SK-N-SH (cell line): ENCODE measurements at regions not wholly inside any gene's neighbourhood (a gene's known extent, or its start where the extent isn't known, plus 50 kb on each side); places are given as distances from the start of the nearest gene placed in this dataset.

ENCODE experiments used
- EP300 ChIP-seq, 2 experiments: IDR thresholded peaks; 2 replicates each; pipeline versions ENCODE4 v1.4.0 to v1.6.1; 2012; ENCODE audit warnings: borderline replicate concordance in 1 of 2, low read depth in 1 of 2, low read length in 1 of 2
- FOXM1 ChIP-seq: IDR thresholded peaks from 2 replicates; pipeline ENCODE4 v1.4.0; 2012; ENCODE audit warnings: low read depth, mild to moderate bottlenecking
- GABPA ChIP-seq: IDR thresholded peaks from 2 replicates; pipeline ENCODE4 v1.4.0; 2012; ENCODE audit warnings: low read depth, mild to moderate bottlenecking
- MEF2A ChIP-seq: IDR thresholded peaks from 2 replicates; pipeline ENCODE4 v1.4.0; 2012; ENCODE audit warnings: low read depth, borderline replicate concordance
- MXI1 ChIP-seq: IDR thresholded peaks from 2 replicates; pipeline ENCODE4 v1.6.1; 2012; ENCODE audit warnings: mild to moderate bottlenecking, low read depth, low read length, improper control_type of control experiment
- NFIC ChIP-seq: IDR thresholded peaks from 2 replicates; pipeline ENCODE4 v1.4.0; 2012; ENCODE audit warnings: borderline replicate concordance
- POLR2AphosphoS5 ChIP-seq: IDR thresholded peaks from 2 replicates; pipeline ENCODE4 v1.6.1; 2012; ENCODE audit warnings: low read depth, low read length
- RAD21 ChIP-seq: IDR thresholded peaks from 2 replicates; pipeline ENCODE4 v1.6.1; 2012; ENCODE audit warnings: mild to moderate bottlenecking, low read length
- RFX5 ChIP-seq: IDR thresholded peaks from 2 replicates; pipeline ENCODE4 v1.6.1; 2012; ENCODE audit warnings: mild to moderate bottlenecking, improper control_type of control experiment, low read length
- TF ChIP-seq, protein P1 (sequence below): fragments of 200-600 bp; sonication (generic); IDR thresholded peaks from 2 replicates; pipeline ENCODE4 v1.6.1; 2017; ENCODE audit warnings: antibody characterized with exemption, mild to moderate bottlenecking, moderate library complexity
- TF ChIP-seq, protein P2 (sequence below): fragments of 150-350 bp; IDR thresholded peaks from 2 replicates; pipeline ENCODE4 v1.6.1; 2017; ENCODE audit warnings: antibody characterized with exemption, low read length, low read depth, borderline replicate concordance
- TF ChIP-seq, protein P3 (sequence below): IDR thresholded peaks from 2 replicates; pipeline ENCODE4 v1.6.1; 2012; ENCODE audit warnings: mild to moderate bottlenecking, low read depth, low read length, moderate library complexity

DNA sequence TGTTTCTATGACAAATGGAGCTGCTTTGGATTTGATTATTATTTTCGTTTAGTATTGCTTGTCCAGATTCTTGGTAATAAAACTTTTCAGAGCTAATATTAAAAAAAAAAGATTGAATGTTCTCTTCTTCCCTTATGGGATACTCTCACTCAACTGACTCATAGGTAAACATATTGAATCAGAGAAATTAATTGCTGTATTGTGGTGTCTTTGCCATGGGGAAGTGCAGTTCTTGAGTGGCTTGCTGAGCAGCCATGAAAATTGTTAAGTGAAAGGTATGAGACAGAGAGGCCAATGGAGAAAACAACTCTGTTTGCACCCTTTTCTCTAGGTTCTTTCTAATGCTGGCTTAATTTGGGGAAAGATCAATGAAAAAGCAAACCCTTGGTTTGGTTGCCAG, 149.9 kb upstream of the HMHB1 start:
- TF ChIP-seq, protein P1, sequence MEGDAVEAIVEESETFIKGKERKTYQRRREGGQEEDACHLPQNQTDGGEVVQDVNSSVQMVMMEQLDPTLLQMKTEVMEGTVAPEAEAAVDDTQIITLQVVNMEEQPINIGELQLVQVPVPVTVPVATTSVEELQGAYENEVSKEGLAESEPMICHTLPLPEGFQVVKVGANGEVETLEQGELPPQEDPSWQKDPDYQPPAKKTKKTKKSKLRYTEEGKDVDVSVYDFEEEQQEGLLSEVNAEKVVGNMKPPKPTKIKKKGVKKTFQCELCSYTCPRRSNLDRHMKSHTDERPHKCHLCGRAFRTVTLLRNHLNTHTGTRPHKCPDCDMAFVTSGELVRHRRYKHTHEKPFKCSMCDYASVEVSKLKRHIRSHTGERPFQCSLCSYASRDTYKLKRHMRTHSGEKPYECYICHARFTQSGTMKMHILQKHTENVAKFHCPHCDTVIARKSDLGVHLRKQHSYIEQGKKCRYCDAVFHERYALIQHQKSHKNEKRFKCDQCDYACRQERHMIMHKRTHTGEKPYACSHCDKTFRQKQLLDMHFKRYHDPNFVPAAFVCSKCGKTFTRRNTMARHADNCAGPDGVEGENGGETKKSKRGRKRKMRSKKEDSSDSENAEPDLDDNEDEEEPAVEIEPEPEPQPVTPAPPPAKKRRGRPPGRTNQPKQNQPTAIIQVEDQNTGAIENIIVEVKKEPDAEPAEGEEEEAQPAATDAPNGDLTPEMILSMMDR = no peak
- no peak for TF ChIP-seq MXI1
- no peak for TF ChIP-seq RAD21
- no peak for TF ChIP-seq MEF2A
- TF ChIP-seq, protein P2, sequence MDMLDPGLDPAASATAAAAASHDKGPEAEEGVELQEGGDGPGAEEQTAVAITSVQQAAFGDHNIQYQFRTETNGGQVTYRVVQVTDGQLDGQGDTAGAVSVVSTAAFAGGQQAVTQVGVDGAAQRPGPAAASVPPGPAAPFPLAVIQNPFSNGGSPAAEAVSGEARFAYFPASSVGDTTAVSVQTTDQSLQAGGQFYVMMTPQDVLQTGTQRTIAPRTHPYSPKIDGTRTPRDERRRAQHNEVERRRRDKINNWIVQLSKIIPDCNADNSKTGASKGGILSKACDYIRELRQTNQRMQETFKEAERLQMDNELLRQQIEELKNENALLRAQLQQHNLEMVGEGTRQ = no peak
- no peak for TF ChIP-seq FOXM1
- TF ChIP-seq POLR2AphosphoS5 = no peak
- TF ChIP-seq, protein P3, sequence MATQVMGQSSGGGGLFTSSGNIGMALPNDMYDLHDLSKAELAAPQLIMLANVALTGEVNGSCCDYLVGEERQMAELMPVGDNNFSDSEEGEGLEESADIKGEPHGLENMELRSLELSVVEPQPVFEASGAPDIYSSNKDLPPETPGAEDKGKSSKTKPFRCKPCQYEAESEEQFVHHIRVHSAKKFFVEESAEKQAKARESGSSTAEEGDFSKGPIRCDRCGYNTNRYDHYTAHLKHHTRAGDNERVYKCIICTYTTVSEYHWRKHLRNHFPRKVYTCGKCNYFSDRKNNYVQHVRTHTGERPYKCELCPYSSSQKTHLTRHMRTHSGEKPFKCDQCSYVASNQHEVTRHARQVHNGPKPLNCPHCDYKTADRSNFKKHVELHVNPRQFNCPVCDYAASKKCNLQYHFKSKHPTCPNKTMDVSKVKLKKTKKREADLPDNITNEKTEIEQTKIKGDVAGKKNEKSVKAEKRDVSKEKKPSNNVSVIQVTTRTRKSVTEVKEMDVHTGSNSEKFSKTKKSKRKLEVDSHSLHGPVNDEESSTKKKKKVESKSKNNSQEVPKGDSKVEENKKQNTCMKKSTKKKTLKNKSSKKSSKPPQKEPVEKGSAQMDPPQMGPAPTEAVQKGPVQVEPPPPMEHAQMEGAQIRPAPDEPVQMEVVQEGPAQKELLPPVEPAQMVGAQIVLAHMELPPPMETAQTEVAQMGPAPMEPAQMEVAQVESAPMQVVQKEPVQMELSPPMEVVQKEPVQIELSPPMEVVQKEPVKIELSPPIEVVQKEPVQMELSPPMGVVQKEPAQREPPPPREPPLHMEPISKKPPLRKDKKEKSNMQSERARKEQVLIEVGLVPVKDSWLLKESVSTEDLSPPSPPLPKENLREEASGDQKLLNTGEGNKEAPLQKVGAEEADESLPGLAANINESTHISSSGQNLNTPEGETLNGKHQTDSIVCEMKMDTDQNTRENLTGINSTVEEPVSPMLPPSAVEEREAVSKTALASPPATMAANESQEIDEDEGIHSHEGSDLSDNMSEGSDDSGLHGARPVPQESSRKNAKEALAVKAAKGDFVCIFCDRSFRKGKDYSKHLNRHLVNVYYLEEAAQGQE = no peak
- TF ChIP-seq RFX5 = no peak
- no peak for TF ChIP-seq NFIC
- no peak for TF ChIP-seq EP300 (IDR thresholded peaks at IDR 0.05; ENCODE audit: borderline replicate concordance in 1 of 2, low read depth in 1 of 2, low read length in 1 of 2)
- no peak for TF ChIP-seq GABPA
